Heart left ventricle (tissue), 16 donors: ENCODE measurements at regions not wholly inside any gene's neighbourhood (a gene's known extent, or its start where the extent isn't known, plus 50 kb on each side); places are given as distances from the start of the nearest gene placed in this dataset.

Experiments used
- ATAC-seq, 4 donors: fragments of 200-7000 bp; cut with Tn5 transposase; one replicate each; pipeline ENCODE4 v1.9.1; 2020 to 2022; ENCODE audit warnings: moderate library complexity in 4 of 4, mild to moderate bottlenecking in 3 of 4, moderate number of reproducible peaks in 1 of 4
- DNase-seq, 5 donors: peaks; one replicate each; pipeline ENCODE4 v3.0.0-alpha.2; 2020
- H3K27ac ChIP-seq, 12 donors: fragments of 200-600 bp; sonication (generic) in 4 of 12; one replicate each; pipeline versions ENCODE4 v1.5.0 to v1.8.0; 2016 to 2022; ENCODE audit warnings: mild to moderate bottlenecking in 2 of 12
- H3K27me3 ChIP-seq, 9 donors: fragments of 200-600 bp; sonication (generic) in 2 of 9; one replicate each; pipeline versions ENCODE4 v1.5.1 to v1.8.0; 2016 to 2022; ENCODE audit warnings: mild to moderate bottlenecking in 3 of 9
- H3K36me3 ChIP-seq, 9 donors: fragments of 200-600 bp; sonication (generic) in 2 of 9; one replicate each; pipeline versions ENCODE4 v1.5.0 to v1.8.0; 2018 to 2022; ENCODE audit warnings: mild to moderate bottlenecking in 2 of 9
- H3K4me1 ChIP-seq, 12 donors: fragments of 200-600 bp; sonication (generic) in 4 of 12; one replicate each; pipeline versions ENCODE4 v1.5.0 to v1.8.0; 2016 to 2022; ENCODE audit warnings: mild to moderate bottlenecking in 3 of 12
- H3K4me3 ChIP-seq, 12 donors: fragments of 200-600 bp; sonication (generic) in 4 of 12; one replicate each; pipeline versions ENCODE4 v1.5.0 to v1.8.0; 2017 to 2022; ENCODE audit warnings: mild to moderate bottlenecking in 9 of 12, moderate library complexity in 4 of 12
- H3K9me3 ChIP-seq, 12 donors: fragments of 200-600 bp; sonication (generic) in 4 of 12; one replicate each; pipeline versions ENCODE4 v1.5.0 to v1.8.0; 2016 to 2022; ENCODE audit warnings: mild to moderate bottlenecking in 1 of 12
- CTCF ChIP-seq, 12 donors: fragments of 200-600 bp; sonication (generic) in 4 of 12; IDR thresholded peaks; one replicate each; pipeline versions ENCODE4 v1.5.0 to v1.8.0; 2018 to 2022; ENCODE audit warnings: antibody characterized with exemption in 12 of 12, mild to moderate bottlenecking in 5 of 12
- POLR2A ChIP-seq, 2 donors: fragments of 450-650 bp; IDR thresholded peaks; one replicate each; pipeline ENCODE4 v1.6.1; 2017; ENCODE audit warnings: antibody characterized with exemption in 2 of 2, mild to moderate bottlenecking in 2 of 2, moderate library complexity in 2 of 2
- WGBS, 4 donors: extraction: QIAGEN DNeasy Blood & Tissue Kit in 2 of 4; methylation state at CpG; one replicate each; pipeline versions ENCODE4 v1.1.5 to v1.1.7; 2013 to 2018; 5-methylcytosine and 5-hydroxymethylcytosine counted together
- intact Hi-C, 10 donors: fragments of 100-400 bp; cut with DNase I; formaldehyde crosslinking; loops; one replicate each; pipeline versions ENCODE4 v1.11.1 to v1.14.2; 2022
- donor health status: ischemic (EF 13 %, LVEDD 7.1; RV severe dilation, severe dysfunction).
- donor health status: healthy with polysubstance abuse.
- donor health status: DM: no; HTN: yes; CAD: no.
- donor health status: DM: no; HTN: no; CAD: no.
- donor health status: ischemic (EF 25% LVEDD 6.9; RV normal size, moderate dysfunction).
- donor health status: ischemic (EF 25% LVEDD 5.7; RV mildly dilated, moderate dysfunction).
- donor health status: healthy.
- donor health status: DM: yes; HTN: yes; CAD: no.
- donor health status: ischemic (EF 35%, LVEDD 5.7; RV mildly dilated, moderate dysfunction).
- donor health status: nonischemic (EF 11% LVEDD 7.7; RV severe dilation, severe dysfunction).
- donor health status: DM: yes; HTN: yes; CAD: no.
- donor health status: PGD.
- donor health status: ischemic (EF 29% LVEDD 5.4; RV normal size, mild dysfunction).
- donor health status: nonischemic (EF 23%, LVEDD 6.1; RV moderate dilation, normal function).

- ATAC-seq (no peak), DNase-seq (no peak)
- H3K27me3 ChIP-seq: no peaks in the 10 kb centered on the region
- intact Hi-C loops: no loop called here
- TF ChIP-seq CTCF (IDR thresholded peaks at IDR 0.05) (no peak), POLR2A (IDR thresholded peaks at IDR 0.05) (no peak)
- no peak overlapping the region for H3K27ac ChIP-seq
- WGBS, 4 donors: 30 to 52% (median 45%) methylated on average over 1 of the region's 1 CpG
- H3K4me1 ChIP-seq: no peaks in the 10 kb centered on the region
- no peaks in the 10 kb centered on the region for H3K36me3 ChIP-seq
- no peak overlapping the region for H3K4me3 ChIP-seq
- H3K9me3 ChIP-seq: no peaks in the 10 kb centered on the region
These were observed 98.2 kb upstream of the IMMP2L start for GRCh38 chr7:111660478-111660877.

GRCh38 chr7:111658546-111658945 is 96.3 kb upstream of the IMMP2L start:
- H3K4me1 ChIP-seq: no peaks in the 10 kb centered on the region
- H3K4me3 ChIP-seq: no peak overlapping the region
- no peak for DNase-seq
- no peaks in the 10 kb centered on the region for H3K27me3 ChIP-seq
- no peaks in the 10 kb centered on the region for H3K9me3 ChIP-seq
- TF ChIP-seq CTCF (IDR thresholded peaks at IDR 0.05) (no peak), POLR2A (IDR thresholded peaks at IDR 0.05) (no peak)
- no peak overlapping the region for H3K27ac ChIP-seq
- no peaks in the 10 kb centered on the region for H3K36me3 ChIP-seq
- no peak for ATAC-seq
- intact Hi-C loops: no loop called here
- 13 to 46% (median 28%) methylated on average over 1 of the region's 1 CpG for WGBS, 4 donors

GRCh38 chr7:111657018-111657417 is 94.7 kb upstream of the IMMP2L start:
- H3K4me1 ChIP-seq: no peaks in the 10 kb centered on the region
- H3K9me3 ChIP-seq: no peaks in the 10 kb centered on the region
- no peak overlapping the region for H3K4me3 ChIP-seq
- DNase-seq (no peak), ATAC-seq (no peak)
- no peak overlapping the region for H3K27ac ChIP-seq
- TF ChIP-seq POLR2A (IDR thresholded peaks at IDR 0.05) (no peak), CTCF (IDR thresholded peaks at IDR 0.05) (no peak)
- no peaks in the 10 kb centered on the region for H3K36me3 ChIP-seq
- no peaks in the 10 kb centered on the region for H3K27me3 ChIP-seq
- intact Hi-C loops: no loop called here
- WGBS, 4 donors: 59 to 70% (median 64%) methylated on average over 3 of the region's 3 CpGs

- WGBS, 4 donors: 43 to 58% (median 44%) methylated on average over 6 of the region's 6 CpGs
- Histone ChIP-seq H3K4me1 (no peaks in the 10 kb centered on the region), H3K4me3 (no peak overlapping the region), H3K36me3 (no peaks in the 10 kb centered on the region), H3K9me3 (no peaks in the 10 kb centered on the region), H3K27ac (no peak overlapping the region), H3K27me3 (no peaks in the 10 kb centered on the region)
- TF ChIP-seq POLR2A (IDR thresholded peaks at IDR 0.05): no peak
- TF ChIP-seq CTCF (IDR thresholded peaks at IDR 0.05): no peak
- DNase-seq (no peak), ATAC-seq (peak in 1 of 4 donors; percentile 42)
- intact Hi-C loops: no loop called here
These were observed 92.1 kb upstream of the IMMP2L start for GRCh38 chr7:111654343-111654742.
